Putamen (tissue), 1 donor: ENCODE measurements at regions not wholly inside any gene's neighbourhood (a gene's known extent, or its start where the extent isn't known, plus 50 kb on each side); places are given as distances from the start of the nearest gene placed in this dataset.
A peak's percentile ranks its signal among the peaks of the same experiment; 100 is the strongest.

Source experiments
- DNase-seq: peaks from one replicate; pipeline ENCODE4 v3.0.0-alpha.2; 2016; ENCODE audit warnings: low spot score

DNA sequence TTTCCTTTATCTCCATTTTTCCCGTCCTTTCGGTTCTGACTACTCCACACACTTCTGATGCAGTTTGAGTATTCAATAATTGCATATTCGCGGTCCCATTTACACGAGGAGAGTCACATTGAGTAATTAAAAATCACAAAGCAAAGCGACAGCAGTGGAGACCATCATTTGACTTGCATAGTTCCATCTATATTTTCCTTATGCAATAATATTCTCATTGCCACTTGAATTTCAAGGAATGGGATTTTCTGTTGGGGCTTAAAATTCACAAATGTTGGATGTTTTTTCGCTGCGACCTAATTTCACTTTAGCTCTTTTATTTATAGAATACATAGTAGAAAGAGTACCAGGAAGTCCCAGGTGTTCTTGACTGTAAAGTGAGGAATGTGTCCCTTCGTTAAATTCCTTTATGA lies 186.8 kb downstream of the ZEB2 start:
- no peak for DNase-seq

DNA sequence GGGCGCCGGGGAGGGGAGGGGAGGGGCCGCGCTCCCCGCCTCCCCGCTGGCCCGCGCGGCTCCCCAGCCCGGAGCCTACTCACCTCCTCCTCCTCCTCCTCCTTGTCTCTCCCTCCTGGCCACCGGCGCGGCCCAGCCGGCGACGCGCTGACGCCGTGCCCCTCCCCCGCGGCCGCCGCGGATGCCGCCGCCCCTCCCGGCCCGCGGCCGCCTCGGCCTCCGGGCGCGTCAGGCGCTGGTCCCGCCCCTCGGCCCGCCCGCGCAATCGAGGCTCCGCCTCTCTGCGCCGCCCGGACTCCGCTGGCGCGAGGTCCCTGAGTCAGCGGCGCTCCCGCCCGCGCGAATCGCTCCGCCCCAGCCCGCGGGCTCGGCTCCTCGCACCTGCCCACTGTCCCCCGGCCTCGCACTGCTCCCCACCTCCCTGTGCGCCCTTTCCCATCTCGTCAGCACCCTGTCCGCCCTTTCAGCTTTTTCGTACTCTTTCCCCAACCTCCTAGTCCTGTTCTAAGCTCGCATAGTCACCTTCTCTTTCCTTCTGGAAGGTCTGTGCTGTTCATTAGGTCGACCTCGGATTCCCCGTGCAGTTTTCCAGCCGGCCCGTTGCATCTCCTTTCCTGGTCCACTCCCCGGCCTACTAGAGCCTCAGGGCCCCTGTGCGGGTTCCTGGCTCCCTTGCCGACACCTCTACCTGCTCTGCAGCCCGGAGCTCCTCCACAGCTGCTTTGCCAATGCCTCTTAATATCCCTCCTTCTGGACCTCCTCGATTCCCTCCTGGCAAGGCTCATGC lies 187.4 kb downstream of the ZEB2 start:
- DNase-seq: peak; percentile 94

DNA sequence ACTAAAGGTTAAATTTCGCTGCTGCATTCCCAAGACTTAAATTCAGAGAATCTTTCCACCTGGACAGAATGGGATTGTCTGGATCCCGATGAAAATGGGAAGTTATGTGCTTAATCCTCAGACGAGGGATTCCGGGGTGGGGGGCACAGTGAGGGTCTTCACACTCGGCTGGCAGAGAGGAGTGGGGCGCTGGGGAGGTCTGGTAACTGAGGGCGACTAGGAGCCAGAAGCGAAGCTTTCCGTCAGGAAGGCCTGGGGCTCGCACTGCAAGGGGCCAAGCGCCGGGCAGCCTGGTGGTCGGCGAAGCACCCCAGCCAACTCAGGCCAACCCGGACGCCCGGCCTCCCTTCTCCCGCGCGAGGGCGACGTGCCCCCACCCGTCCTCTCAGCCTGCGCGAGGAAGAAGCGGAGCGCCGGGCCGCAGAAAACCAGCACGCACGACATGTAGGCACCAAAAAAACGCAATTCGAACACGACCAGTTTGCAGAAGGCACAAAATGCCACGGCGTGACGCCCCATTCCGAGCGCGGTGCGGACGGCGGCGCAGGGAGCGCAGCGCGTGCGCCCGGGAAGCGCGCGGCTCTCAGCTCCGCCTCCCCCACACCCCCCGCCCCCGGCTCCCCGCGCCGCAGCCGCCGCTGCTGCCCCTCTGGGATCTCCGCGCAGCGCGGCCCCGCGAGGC lies 188.1 kb downstream of the ZEB2 start:
- DNase-seq: no peak

DNA sequence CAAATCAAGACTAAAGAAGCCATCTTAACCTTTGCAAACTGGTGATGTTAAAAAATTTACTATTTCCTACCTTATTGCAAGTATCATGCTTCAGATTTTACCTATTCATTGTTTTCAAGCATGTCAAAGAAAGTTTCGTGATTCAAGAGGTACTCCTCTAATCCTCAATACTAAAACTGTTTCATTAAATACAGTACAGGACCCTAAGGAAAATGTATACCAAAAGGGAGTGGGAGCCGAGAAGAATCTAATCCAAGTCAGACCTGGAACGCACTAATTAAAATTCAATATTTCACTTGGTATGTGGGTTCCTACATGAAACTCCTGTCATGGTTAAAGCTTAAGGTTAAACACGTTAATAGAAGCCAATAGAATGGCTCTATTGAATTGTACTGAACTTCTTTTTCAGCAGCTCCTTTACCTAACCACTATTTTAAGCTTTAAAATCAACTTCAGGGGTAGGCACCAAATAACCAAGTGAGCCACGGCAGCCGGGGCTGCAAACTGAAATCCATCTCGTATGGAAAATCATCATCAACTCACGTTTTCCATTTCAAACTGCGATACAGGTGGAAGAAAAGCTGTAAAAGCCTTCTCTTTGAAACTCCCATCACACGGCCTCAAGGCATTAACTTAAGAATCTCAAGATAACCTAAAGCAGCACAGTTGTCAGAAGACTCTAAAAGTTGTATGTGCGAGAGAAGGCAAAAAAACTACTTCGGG lies 188.8 kb downstream of the ZEB2 start:
- DNase-seq: no peak

DNA sequence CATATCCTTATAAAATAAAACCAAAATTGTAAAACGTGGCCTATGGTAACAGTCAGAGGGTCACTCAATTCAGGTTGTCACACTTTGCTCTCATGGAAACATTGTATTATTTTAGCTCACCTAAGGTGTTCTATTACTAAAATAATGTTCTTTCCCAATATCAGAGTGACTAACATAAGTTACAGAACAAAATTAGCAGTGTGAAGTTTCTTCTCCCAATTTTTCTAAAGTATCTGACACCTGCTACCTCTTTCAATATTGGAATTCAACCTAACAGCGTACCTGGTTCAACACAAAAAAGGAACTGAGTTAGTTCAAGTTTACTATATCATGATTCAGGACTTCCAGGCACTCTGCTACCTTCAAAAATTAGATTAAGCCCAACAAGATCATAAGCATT lies 190.4 kb downstream of the ZEB2 start:
- no peak for DNase-seq

DNA sequence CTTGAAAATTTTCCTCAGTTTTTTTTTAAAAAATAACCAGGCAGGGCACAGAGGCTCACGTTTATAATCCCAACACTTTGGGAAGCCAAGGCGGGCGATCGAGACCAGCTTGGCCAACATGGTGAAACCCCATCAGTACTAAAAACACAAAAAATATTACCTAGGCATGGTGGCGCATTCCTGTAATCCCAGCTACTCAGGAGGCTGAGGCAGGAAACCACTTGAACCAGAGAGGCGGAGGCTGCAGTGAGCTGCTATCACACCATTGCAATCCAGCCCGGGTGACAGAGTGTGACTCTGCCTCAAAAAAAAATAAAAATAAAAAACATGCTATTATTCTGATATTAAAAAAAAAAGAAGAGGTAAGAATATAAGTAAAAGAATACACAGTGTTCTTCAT lies 191.0 kb downstream of the ZEB2 start:
- no peak for DNase-seq

DNA sequence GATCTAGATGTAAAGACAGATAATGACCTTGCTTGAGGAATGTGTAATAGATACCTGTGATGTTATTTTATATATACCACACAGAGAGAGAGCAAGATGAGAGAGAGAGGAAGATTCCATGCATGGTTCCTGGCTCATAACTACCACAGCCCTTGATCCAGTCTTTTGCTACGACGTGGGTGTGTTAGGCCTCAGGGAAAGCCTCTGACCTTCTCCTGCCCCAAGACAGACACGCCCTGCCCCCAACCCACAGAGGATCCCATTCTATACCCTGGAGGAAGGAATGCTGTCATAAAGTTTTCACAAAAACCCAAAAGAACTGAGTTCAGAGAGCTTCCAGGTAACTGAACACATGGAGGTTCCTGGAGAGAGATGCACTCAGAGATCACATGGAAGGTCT lies 193.1 kb downstream of the ZEB2 start:
- no peak for DNase-seq

DNA sequence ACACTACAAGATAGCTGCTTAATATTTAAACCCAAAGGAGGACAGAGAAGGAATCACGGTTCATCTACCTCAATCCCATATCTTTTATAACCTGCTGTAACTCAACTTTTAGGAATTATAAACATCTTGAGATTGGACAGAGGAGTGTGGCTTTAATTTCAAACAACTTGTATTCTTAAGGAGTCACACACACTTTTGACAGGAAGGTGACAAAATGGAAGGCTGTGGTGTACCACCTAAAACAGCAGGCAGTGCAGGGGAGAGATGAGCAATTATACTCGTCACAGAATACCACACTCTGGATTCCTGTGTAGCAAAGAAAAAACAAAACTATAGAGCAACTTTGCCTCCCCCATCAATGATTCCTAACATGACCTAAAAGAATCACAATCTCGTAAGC lies 194.8 kb downstream of the ZEB2 start:
- DNase-seq: no peak

DNA sequence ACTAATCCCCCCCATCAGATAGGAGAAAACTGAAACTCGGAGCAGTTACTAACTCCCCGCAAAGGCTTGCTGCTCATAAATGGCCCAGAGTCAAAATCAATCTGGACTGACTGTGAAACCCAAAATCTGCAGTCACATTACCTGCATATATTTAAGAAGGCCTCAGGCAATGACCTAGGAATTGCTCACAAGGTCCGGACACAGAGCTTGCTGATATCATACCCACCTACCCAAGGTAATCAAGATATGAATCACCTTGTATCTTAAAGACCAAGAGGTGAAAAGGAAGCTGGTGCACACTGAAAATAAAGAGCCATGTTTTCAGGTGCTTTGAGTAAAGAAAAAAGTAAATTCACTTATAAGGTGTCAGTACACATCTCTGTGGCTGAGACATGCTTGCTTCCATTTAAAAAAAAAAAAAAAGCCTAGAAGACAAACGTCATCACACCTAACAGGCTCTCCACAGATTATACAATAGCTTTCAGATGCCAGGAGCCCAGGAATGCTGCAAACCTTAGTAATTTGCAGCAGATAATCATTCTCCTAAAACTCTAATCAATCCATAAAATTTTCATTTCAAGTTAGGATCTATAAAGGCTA lies 195.4 kb downstream of the ZEB2 start:
- no peak for DNase-seq

DNA sequence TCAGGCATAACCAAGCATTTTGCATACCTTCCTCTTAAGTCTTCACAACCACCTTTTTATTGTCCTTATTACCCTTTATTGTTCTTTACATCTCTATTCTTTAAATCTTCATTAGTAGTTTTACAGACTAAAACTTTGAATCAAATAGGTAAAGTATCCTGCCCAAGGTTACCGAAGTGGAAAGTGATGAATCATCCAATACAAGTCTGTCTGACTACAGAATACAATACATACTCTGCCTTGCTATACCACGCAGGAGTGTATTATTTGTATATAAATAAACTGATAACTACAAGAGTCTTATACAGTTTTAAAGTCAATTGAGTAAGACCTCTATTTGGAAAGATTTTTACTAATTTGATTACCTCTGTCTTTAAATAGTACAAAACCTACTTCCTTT lies 196.0 kb downstream of the ZEB2 start:
- DNase-seq: no peak

DNA sequence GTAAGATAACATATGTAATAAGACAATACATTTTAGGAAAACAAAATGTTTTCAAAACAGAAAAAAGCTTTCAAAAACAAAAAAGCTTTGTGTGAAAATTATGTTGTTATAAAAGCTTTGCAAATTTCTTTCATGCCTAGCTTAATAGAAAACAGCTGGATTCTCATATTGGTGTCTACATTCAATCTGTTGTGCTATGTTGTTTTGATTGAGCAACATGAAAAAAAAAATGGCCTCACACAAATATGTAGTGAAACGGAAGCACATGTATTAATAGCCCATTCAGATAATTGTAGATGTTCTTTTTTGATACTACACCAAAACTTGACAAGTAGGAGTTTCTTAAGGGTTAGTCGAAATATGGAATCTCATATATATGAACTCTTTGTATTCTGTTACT lies 197.5 kb downstream of the ZEB2 start:
- DNase-seq: no peak

DNA sequence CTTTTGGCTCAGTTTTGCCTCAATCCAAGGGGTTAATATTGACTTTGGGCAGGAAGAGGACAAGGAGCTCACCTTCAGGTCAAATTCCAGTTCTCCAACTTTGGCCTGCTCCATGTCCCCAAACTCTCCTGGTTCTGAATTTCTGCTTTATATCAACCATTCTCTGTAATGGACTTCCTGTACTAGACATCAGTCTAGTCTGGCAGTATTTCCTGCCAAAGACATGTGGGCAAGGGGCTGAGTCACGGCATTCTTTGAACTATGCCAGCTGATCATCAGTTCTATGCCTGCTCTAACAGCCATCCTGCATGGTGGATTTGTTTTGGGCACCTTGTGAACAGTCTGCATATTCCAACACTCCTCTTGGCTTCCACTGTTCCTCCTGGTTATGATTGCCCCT lies 199.4 kb downstream of the ZEB2 start:
- no peak for DNase-seq

DNA sequence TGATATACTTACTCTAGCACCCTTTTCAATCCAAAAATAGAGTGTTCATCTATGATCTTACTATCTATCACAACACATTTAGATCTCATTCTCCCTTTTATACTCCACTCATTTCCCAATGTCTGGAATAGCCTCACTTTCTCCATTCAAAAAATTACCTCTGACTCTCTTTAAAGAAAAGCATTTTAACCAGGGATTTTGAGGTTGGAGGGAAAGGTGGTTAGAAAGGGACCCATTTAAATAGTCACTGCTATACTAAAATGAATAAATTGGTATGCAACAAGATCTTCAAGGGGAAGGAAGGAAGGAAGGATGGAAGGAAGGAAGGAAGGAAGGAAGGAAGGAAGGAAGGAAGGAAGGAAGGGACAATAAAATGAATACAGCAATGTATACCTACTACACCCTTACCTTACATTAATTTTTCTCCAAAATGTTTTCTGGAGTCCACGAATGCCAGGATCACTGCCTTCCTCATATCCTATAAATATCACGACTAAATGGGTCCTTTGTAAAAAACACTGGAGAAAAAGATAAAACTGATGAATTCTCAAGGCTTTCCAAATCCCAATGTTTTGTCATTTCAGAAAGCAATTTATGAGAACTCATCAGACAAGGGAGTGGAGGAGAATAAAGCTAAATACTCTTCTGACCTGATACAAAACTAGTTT lies 202.7 kb downstream of the ZEB2 start:
- no peak for DNase-seq

DNA sequence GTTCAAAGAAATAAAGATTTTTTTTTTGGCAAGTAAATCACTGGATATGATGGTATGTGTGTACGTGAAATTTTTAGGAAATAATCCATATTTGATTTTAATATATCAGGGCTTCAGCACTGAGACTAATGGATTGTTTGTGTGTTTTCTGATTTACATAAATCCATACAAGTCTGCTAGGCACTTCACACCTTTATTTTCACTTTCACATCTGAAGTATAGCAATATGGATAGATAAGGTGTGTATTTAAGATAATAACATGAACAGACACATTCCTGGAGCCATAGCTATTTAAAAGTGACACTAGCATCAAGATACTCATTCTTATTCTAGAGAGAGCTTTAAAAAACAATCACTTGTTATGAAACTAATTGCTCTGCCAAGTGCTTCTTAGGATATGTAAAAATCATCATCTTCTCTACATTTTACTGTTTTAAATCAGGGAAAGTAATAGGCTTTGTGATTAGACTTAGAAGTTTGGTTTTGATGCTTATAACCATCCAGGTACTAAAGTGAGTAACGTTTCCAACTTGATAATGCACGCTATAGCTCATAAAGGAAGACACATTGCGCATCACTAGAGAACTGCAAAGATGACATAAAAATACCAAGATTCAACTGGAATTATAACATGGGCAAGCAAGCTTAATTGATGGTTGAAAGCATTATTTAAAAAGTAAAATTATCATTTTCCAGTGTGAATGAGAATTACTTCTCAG lies 208.9 kb downstream of the ZEB2 start:
- no peak for DNase-seq

DNA sequence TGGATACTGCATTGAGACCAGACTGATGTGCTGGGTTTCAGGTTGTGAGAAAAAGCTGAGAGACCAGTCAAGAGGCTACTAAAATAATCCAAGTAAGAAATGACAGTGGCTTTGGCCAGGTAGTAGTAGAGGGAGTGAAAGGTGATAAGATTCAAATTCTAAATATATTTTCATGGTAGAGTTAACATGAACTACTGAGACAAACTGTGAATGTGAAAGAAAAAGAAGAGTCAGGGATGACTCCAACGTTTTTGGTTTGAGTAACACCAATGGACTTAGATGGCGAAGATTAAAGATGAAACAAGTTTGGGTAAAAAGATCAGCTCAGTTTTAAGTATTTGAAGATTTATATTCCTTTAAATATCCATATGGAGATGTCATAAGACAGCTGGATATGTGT lies 209.4 kb downstream of the ZEB2 start:
- no peak for DNase-seq

DNA sequence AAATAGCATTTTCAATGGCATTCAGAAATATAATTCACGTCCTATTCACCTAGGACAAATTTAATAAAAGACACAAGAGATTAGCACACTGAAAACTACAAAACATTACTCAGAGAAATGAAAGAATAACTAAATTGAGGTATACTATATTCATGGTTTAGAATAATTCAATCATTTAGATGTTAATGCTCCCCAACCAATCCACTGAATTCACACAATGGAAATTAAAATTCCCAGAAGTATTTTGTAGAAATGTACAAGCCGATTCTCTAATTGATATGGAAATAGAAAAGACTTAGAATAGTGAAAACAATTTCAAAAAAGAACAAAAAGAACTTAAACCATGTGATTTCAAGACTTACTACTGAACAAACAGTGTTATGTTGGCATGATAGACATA lies 212.2 kb downstream of the ZEB2 start:
- DNase-seq: no peak

DNA sequence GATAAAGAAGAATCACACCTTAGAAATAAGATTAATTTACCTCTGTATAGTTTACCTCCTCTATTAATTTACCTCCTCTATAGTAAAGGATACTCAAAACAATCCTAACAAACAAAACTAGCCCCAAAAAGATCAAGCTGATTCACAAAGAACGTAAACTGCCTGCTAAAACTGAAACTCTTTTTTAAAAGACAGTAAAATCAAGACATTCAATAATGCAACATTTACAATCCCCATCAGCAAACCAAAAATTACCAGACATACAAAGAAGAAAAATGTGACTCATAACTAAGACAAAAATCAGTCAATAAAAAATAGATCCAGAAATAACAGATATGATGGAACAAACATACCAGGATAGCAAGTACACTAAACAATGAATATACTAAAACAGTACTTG lies 215.7 kb downstream of the ZEB2 start:
- no peak for DNase-seq

DNA sequence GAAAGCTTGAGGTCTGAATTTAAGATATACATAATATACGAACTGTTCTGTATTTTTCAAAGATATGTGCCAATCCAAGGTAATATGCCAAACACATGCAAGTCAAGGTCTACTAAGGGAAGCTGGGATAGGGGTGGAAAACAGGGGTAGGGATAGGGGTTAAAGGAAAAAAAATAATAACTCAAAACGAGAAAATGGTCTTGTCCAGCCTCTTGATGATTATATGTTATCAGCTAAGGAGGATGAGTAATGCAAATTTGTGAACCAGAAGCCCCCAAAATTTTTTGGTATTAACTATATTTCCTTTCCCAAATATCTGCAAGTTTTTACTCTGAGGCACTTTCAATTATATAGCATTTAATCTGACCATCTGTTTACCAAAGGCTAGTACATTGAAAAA lies 219.3 kb downstream of the ZEB2 start:
- no peak for DNase-seq

DNA sequence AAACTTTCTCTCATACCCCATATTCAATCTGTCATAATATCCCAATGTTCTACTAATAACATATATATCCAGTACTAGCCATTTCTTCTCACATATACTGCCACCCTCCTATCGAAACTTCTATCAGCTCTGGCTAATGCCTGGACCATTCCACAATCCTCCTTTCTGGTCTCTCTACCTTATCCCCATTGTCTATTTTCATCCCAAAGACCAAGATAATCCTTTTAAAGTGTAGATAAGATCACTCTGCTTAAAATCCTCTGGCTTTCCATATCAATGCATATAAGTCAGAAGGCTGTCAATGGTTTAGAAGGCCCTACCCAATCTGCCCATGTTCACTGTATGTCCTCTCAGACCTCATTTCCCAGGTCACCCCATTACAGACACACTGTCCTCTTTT lies 229.6 kb downstream of the ZEB2 start:
- DNase-seq: no peak

DNA sequence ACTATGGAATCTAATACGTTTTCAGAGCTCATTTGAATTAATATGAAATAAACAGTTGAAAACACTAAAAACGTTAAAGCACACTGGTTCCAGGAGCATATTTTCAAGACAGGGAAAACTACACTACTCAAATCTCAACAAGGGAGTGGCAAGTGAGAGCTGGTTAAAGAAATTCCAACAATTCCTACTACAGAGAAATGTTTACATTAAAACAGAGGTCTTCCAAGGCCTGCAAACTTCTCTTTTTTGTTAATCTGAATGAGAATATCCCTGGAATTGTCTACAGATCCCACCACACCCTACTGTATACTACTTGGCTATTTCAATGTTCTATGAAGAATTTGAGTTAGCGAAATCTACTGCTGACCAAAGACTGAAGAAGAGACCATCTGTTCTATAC lies 231.5 kb downstream of the ZEB2 start:
- no peak for DNase-seq

DNA sequence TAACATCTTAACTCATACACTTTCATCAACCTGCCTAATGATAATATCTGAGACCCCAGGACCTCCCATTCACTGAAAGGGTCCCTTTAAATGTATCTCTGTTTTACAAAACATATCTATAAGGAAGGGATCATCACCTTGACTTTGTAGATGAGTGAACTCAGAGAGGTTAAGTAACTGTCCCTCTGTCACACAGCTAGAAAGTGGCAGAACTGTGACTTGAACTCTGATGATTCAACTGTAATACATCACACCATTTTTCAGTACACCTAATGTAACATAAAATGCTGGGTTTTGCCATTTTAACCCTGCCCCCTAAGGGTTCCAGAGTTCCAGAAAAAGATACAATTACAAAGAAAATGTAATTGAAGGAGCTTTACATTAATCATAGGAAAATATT lies 234.6 kb downstream of the ZEB2 start:
- no peak for DNase-seq

DNA sequence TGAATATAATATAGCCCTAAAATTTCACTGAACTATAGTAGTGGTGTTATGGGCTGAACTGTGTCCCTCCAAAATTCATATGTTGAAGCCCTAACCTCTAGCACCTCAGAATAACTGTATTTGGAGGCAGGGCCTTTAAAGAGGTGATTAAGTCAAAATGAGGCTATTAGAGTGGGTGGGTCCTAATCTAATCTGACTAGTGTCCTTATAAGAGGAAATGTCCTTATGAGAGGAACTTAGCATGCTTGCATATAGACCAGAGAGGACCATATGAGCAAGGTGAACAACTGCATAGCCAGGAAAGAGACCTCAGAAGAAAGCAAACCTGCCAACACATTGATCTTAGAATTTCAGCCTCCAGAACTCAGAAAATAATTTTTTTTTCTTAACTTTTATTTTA lies 238.4 kb downstream of the ZEB2 start:
- DNase-seq: no peak
